B cell (primary cell): ENCODE measurements at regions not wholly inside any gene's neighbourhood (a gene's known extent, or its start where the extent isn't known, plus 50 kb on each side); places are given as distances from the start of the nearest gene placed in this dataset.
A peak's percentile ranks its signal among the peaks of the same experiment; 100 is the strongest.

ENCODE experiments used
- ATAC-seq: fragments of 200-7000 bp; cut with Tn5 transposase; one replicate; pipeline ENCODE4 v1.10.0; 2021; ENCODE audit warnings: low read depth, mild to moderate bottlenecking, moderate number of reproducible peaks, moderate library complexity
- CTCF ChIA-PET: fragments of 350-600 bp; sonication (Branson Sonifier 250); formaldehyde crosslinking; loops from one replicate; lab custom pipeline; 2021; ENCODE audit warnings: antibody characterized with exemption, inconsistent platforms; lab: Charles Lee
- POLR2A ChIA-PET: fragments of 350-600 bp; sonication (Branson Sonifier 250); formaldehyde crosslinking; loops from one replicate; lab custom pipeline; 2021; ENCODE audit warnings: antibody characterized with exemption; lab: Charles Lee
- DNase-seq: peaks from one replicate; pipeline ENCODE4 v3.0.0; 2013
- H2AFZ ChIP-seq: 2 replicates; pipeline ENCODE4 v1.6.1; 2012; ENCODE audit warnings: mild to moderate bottlenecking, low read depth, low read length; ENCODE audit not compliant: insufficient read depth, poor library complexity, severe bottlenecking
- H3K27ac ChIP-seq, 2 donors: 1 replicate in 1 of 2; 2 replicates in 1 of 2; pipeline ENCODE4 v1.5.1; 2012 to 2013; ENCODE audit warnings: low read length in 2 of 2, mild to moderate bottlenecking in 2 of 2, moderate library complexity in 1 of 2
- H3K27me3 ChIP-seq, 4 experiments: fragments of 200-600 bp in 1 of 4; sonication (generic) in 1 of 4; replicated peaks in 1 of 4; 1 replicate in 2 of 4; 2 replicates in 2 of 4; pipeline versions ENCODE4 v1.6.1 to v1.7.0; 2013 to 2016; ENCODE audit warnings: low read length in 3 of 4, mild to moderate bottlenecking in 2 of 4, mixed read lengths in 1 of 4, moderate library complexity in 1 of 4; ENCODE audit not compliant: insufficient read depth in 4 of 4, control insufficient read depth in 3 of 4; ENCODE audit errors: control extremely low read depth in 1 of 4
- H3K36me3 ChIP-seq, 2 experiments: replicated peaks in 1 of 2; 1 replicate in 1 of 2; 2 replicates in 1 of 2; pipeline versions ENCODE4 v1.6.1 to v1.7.1; 2013; ENCODE audit warnings: low read length in 1 of 2; ENCODE audit not compliant: insufficient read depth in 2 of 2, control insufficient read depth in 1 of 2; ENCODE audit errors: control extremely low read depth in 1 of 2, extremely low read depth in 1 of 2
- H3K4me1 ChIP-seq, 2 donors: fragments of 200-600 bp in 1 of 2; sonication (generic) in 1 of 2; 1 replicate in 1 of 2; 2 replicates in 1 of 2; pipeline versions ENCODE4 v1.5.1 to v1.6.1; 2013 to 2017; ENCODE audit warnings: low read length in 2 of 2; ENCODE audit not compliant: control insufficient read depth in 2 of 2, insufficient read depth in 2 of 2
- H3K4me2 ChIP-seq: replicated peaks from 2 replicates; pipeline ENCODE3; 2012; ENCODE audit warnings: mild to moderate bottlenecking, low read depth, low read length; ENCODE audit not compliant: poor library complexity, severe bottlenecking
- H3K4me3 ChIP-seq, 5 experiments: fragments of 200-600 bp in 1 of 5; sonication (generic) in 1 of 5; 1 replicate in 3 of 5; 2 replicates in 2 of 5; pipeline versions ENCODE4 v1.5.1 to v1.7.0; 2011 to 2016; ENCODE audit warnings: low read length in 4 of 5, mild to moderate bottlenecking in 4 of 5, low read depth in 2 of 5, control low read depth in 1 of 5, moderate library complexity in 1 of 5; ENCODE audit not compliant: insufficient read depth in 1 of 5; ENCODE audit errors: control extremely low read depth in 1 of 5, extremely low read depth in 1 of 5
- H3K79me2 ChIP-seq: fragments of 200-600 bp; sonication (generic); one replicate; pipeline ENCODE4 v1.6.0; 2016; ENCODE audit warnings: low read length; ENCODE audit not compliant: control insufficient read depth, insufficient read depth
- H3K9ac ChIP-seq: fragments of 200-600 bp; sonication (generic); 2 replicates; pipeline ENCODE4 v1.6.1; 2017; ENCODE audit warnings: mild to moderate bottlenecking, low read length, moderate library complexity
- H3K9me3 ChIP-seq, 3 donors: one replicate each; pipeline versions ENCODE4 v1.6.1 to v1.7.1; 2013; ENCODE audit warnings: low read length in 2 of 3; ENCODE audit not compliant: control insufficient read depth in 2 of 3, insufficient read depth in 1 of 3; ENCODE audit errors: control extremely low read depth in 1 of 3
- H4K20me1 ChIP-seq: 2 replicates; pipeline ENCODE4 v1.6.0; 2012; ENCODE audit warnings: mild to moderate bottlenecking, low read length; ENCODE audit not compliant: insufficient read depth, control insufficient read depth, poor library complexity, severe bottlenecking
- H3K27ac Mint-ChIP-seq: one replicate; pipeline ENCODE4 v1.8.0; 2021; ENCODE audit warnings: mixed read lengths
- H3K27me3 Mint-ChIP-seq: one replicate; pipeline ENCODE4 v1.8.0; 2021; ENCODE audit warnings: mixed read lengths
- H3K4me1 Mint-ChIP-seq: one replicate; pipeline ENCODE4 v1.8.0; 2021; ENCODE audit warnings: mixed read lengths
- H3K4me3 Mint-ChIP-seq: one replicate; pipeline ENCODE4 v1.8.0; 2021; ENCODE audit warnings: mixed read lengths
- H3K9me3 Mint-ChIP-seq: one replicate; pipeline ENCODE4 v1.8.0; 2022; ENCODE audit warnings: mixed read lengths; ENCODE audit not compliant: insufficient read depth
- CTCF ChIP-seq: fragments of 200-600 bp; IDR thresholded peaks from one replicate; pipeline ENCODE4 v1.8.0; 2022; ENCODE audit warnings: antibody characterized with exemption, mild to moderate bottlenecking
- EZH2 ChIP-seq: IDR thresholded peaks from 2 replicates; pipeline ENCODE4 v1.6.1; 2012; ENCODE audit warnings: borderline replicate concordance, low read depth, mild to moderate bottlenecking, moderate library complexity, low read length; ENCODE audit not compliant: insufficient read depth, poor library complexity, severe bottlenecking
- WGBS: methylation state at CpG from one replicate; pipeline ENCODE4 v1.1.5; 2013; ENCODE audit warnings: missing lambda C conversion rate; ENCODE audit not compliant: insufficient coverage; 5-methylcytosine and 5-hydroxymethylcytosine counted together
- intact Hi-C: fragments of 100-400 bp; cut with micrococcal nuclease; formaldehyde crosslinking; loops from one replicate; pipeline ENCODE4 v1.10.0; 2022

DNA sequence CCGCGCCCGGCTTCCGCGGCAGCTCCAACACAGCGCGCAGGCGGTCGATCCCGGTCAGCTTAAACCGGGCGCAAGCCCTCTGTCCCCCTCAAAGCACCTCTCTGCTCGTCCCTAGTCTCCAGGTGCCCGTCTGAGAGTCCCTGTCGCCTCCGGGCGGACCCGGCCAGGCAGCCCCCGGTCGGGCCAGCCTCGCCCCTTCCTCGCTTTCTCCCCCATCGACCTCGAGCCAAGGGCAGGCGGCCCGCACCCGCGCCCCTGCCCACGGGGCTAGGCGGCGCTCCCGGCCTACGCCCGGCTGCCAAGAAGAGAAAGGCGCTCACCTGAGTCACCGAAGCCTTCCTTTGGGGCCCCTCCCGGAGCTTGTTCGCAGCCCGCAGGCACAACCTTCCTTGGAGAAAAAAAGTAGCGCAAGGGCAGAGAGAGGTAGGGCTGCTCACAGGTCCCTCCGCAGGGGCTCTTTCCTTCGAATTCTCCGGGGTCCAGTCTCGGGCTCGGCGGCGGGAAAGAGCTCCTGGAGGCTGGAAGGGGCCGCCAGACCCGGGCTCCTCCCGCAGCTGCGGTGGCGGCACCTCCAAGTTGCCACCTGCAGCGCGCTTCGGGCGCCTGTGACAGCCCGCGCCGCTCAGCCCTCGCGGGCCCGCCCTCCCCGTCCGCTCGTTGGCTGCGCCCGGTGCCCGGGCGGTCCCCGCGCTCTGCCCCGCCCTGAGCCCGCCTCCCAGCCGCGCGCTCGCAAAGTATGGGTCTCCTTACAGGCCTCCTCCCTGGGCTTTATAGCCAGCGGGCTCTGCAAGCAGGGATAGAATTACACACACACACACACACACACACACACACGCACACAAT, 86.5 kb upstream of the EPB41L3 start:
- no peak for TF ChIP-seq CTCF
- TF ChIP-seq EZH2: no peak
- Histone ChIP-seq H3K36me3 (no peaks in the 10 kb centered on the region), H3K27ac (no peak overlapping the region), H3K4me1 (peaks cover 18 to 21% of the 10 kb centered on the region in 2 donors), H3K9ac (no peak overlapping the region), H3K79me2 (no peaks in the 10 kb centered on the region), H3K4me3 (no peak overlapping the region), H3K4me2 (peak overlapping the region; percentile 68), H3K27me3 (peaks cover 0 to 47% (median 20%) of the 10 kb centered on the region in 4 experiments), H3K9me3 (peaks cover 0 to 10% (median 0%) of the 10 kb centered on the region in 3 donors), H2AFZ (peak overlapping the region; percentile 38), H4K20me1 (no peaks in the 10 kb centered on the region)
- peaks cover 39% of the 10 kb centered on the region for H3K27me3 Mint-ChIP-seq
- DNase-seq (peak; percentile 4), ATAC-seq (no peak)
- intact Hi-C loops: no loop called here
- no peaks in the 10 kb centered on the region for H3K9me3 Mint-ChIP-seq
- H3K27ac Mint-ChIP-seq: no peak overlapping the region
- POLR2A ChIA-PET: no interaction called here
- H3K4me1 Mint-ChIP-seq: peaks cover 12% of the 10 kb centered on the region
- H3K4me3 Mint-ChIP-seq: no peak overlapping the region
- CTCF ChIA-PET: no interaction called here
- 3% methylated on average over 76 of the region's 79 CpGs for WGBS
